HG02763 (cell line): ENCODE measurements at regions not wholly inside any gene's neighbourhood (a gene's known extent, or its start where the extent isn't known, plus 50 kb on each side); places are given as distances from the start of the nearest gene placed in this dataset.

Source experiments
- ATAC-seq: cut with Tn5 transposase; IDR thresholded peaks from one replicate; pipeline ENCODE4 v1.9.1; 2021; ENCODE audit warnings: mild to moderate bottlenecking, moderate library complexity; ENCODE audit not compliant: unreplicated experiment

DNA sequence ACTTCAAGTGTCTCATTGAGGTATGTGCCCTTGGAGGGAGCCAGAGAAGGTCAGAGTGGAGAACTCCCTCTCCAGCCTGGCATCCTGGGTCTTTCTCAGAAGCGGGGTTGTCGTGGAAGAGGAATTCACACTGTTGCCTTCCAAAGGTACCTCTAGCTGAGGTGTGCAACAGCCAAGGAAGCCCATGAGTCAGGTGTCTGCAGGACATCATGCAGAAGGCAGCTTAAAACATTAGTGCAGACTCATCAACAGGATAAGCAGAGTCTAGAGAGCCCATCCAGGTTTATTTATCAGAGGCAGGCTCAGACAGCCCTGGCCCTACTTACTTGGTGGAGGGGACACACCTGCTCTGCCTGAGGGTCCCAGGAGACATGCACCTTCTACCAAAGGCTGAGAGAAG is 95.6 kb upstream of the TPM1 start:
- no peak for ATAC-seq

DNA sequence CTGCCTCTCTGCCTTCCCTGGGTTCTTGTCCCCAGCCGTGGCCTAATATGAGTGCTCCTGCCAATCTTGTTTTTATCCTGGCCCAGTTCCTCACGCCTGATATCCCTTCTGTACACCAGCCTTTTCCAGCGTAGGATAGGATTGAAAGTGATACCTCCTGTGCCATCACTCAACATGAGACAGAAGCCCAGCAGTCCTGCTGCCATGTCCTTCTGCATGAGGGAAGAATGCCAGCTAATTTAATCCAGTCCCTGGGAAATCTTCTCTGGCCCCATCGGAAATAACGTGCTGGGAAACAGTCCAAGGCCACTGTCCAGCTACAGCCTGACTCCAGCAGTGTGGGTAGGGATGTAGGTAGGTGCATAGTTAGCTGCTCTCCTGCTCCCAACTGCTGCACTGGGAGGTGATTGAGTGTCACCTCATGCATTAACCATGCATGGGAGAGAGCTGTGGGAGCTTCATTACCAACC is 92.0 kb upstream of the TPM1 start:
- no peak for ATAC-seq

DNA sequence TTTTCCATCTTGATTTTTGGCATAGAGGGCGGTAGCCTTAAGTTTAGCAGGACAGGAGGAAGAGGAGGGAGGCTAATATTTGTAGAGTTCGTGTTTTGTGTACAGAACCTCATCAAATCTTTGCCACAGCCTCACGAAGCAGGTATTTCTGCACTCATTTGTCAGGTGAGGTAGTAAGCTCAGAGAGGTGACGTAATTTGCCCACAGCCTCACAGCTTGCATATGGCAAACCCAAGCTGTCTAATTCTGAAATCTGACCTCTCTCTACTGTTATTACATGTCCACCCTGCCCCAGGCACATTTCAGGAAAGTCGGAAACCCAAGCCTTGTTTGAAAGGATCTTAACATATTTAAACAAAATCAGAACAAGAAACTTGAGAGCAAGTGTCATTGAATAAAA is 91.1 kb upstream of the TPM1 start:
- ATAC-seq, result no peak

DNA sequence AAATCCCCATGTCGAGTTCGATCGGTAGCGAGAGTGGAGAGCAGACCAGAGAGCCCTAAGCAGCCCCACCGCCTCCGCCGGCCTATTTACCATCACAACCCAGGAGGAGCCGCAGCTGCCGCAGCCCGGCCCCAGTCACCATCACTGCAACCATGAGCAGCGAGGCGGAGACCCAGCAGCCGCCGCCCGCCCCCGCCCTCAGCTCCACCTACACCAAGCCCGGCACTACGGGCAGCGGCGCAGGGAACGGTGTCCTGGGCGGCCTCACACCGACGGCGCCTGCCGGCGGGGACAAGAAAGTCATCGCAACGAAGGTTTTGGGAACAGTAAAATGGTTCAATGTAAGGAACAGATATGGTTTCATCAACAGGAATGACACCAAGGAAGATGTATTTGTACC is 89.5 kb upstream of the TPM1 start:
- ATAC-seq, result no peak

DNA sequence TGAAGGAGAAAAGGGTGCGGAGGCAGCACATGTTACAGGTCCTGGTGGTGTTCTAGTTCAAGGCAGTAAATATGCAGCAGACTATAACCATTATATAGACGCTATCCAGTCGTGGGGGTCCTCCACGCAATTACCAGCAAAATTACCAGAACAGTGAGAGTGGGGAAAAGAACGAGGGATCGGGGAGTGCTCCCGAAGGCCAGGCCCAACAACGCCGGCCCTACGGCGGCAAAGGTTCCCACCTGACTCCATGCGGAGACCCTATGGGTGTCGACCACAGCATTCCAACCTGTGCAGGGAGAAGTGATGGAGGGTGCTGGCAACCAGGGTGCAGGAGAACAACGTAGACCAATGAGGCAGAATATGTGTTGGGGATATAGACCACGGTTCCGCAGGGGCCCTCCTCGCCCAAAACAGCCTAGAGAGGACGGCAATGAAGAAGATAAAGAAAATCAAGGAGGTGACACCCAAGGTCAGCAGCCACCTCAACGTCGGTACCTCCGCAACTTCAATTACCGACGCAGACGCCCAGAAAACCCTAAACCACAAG is 89.0 kb upstream of the TPM1 start:
- no peak for ATAC-seq

DNA sequence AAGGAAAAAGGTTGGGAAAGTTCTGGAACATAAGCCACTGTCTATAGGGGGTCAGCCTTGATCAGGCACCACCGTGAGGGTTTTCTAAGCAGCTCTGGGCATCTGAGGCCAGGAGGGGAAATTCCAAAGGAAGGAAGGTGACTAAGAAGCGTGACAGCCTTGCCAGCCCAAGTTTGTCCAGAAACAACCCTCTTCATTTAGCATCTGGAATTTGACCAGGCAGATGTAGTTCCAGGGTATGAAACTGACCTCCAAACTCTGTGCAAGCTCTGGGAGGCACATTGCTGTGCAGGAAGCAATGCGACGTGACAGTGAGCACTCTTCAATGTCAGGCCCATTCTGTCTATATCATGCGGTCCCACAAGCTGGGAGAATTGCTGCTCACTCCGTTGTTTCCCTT is 85.4 kb upstream of the TPM1 start:
- no peak for ATAC-seq

DNA sequence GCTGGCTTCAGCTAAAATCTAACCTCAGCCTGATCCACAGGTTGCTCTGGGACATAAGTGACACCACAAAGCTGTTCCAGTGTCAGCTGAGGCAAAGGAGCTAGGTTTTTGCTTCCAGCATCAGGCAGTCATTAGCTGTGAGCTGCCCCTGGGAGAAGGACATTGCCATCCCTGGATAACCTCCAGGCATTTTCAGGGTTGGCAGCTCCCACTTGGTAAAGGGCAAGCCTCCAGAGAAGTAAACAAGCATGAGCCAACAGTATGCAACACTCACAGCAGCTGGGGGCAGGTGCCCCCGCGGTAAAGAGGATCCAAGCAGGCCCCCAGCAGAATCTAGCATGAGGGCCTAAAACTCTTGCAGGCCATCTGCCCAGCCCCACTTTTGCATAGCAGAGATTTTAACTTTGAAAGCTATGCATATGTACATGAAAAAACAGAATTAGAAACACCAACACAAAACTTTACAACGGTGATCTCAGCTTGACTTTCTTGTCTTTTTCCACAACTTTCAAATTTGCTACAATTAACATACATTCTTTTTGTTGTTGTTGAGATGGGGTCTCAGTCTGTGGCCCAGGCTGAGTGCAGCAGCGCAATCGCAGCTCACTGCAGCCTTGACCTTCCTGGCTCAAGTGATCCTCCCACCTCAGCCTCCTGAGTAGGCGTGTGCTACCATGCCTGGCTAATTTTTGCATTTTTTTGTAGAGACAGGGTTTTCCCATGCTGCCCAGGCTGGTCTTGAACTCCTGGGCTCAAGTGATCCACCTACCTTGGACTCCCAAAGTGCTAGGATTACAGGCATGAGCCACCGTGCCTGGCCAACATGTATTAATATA is 83.8 kb upstream of the TPM1 start:
- ATAC-seq, result no peak

DNA sequence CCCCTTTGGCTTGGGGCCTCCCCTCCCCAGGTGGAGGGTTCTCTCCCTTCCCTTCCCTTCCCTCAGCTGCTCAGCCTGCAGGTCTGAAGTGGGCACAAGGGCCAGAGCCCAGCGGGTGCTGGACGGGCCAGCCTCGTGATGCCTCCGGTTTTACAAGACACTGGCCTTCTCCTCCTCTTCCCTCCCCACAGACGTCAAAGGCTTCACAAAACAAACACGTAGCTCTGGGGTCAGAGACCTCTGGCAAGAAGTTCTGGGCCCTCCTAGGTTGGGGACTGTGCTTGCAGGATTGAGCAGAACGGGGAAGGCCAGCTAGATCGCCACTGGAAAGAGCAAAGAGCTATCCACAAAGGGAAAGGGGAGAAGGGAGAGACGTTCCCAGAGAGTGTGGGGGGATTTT is 81.4 kb upstream of the TPM1 start:
- no peak for ATAC-seq

DNA sequence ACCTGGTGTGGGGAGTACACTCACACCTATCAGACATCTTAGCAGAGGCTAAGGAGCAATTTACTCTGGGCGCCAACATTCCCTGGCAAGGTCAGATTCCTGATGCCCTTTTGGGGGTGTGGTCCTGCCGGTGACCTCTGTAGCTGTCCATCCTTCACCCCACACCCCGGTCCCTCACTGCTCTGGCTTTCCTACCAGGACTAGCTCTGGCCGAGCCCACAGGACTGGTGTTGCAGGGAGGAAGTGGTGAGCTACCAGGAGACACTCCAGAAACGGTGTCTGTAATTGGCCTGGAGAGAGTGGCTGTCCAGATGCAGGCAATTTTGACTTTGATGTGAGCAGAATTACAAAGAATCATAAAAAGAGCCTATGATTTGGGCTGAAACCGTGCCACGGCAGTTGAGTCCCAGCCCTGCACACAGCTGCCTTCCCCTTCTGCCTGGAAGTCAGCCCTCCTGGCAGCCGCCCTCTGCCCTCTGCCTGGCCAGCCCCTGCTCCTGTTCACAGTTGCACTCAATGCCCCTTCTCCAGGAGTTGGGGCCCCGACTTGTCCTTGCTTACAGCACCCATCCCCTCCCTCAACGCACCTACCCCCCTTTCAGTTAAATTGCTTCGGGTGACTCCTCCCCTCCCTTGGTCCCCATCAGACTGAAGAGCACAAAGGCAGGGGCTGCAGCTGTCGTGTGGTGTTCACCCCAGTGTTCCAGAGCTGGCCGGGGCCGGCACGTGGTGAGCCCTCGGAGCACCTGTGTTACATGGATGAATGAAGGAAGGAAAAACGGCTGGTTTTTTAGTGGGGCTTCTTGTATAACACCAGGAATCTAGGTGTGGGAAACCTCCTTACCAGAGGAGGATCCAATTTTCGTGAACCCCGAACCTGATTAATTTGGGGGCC is 80.2 kb upstream of the TPM1 start:
- ATAC-seq, result no peak

DNA sequence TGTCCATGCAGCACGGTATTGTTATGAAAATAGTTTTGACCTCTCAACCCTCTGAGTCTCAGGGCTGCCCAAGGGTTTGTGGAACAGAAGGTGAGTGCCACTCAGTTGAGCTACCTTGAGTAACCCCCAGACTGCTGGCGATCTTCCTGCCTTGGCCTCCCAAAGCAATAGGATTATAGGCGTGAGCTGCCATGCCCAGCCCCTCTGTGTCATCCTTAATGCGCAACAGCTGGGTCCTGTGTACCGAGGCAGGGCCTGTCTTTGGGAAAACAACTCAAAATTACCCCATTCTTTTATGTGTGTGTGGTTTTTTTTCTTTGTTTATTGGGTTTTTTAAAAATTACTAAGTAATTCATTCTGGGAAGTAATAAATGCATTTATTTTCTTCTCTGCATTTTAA is 78.3 kb upstream of the TPM1 start:
- no peak for ATAC-seq

DNA sequence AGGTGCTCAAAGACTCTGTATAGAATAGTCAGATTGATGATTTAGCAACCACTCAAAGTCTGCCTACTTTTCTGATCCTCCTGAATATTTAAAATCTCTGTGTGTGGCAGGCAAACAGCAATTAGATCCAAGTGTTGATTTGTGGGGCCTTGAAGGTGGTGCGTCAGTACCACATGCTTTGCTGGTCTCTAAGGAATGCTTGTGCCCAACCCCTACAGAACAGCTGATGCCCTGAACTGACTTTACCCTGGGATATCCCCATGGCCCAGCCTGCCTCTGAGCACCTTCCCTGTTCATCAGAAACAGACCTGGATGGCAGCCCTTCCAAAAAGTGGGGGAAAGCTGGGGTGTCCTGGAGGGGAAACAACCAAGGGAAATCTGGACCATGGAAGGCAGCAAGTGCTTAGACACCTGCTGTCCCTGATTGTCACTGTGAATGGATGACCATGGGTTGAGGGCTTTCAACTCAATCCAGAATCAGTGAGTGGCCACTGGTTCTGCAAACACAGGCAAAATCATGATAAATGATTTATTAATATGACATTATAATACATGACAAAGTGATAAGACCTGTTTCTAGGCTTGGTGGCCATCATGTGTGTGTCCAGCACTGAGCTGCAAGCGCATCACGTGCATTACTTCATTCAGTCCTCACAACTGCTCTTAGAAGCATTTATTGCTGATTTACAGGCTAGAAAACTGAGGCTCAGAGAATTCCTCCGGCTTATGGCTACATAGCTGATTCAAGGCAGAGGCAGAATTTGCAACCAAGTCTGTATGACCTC is 76.1 kb upstream of the TPM1 start:
- ATAC-seq, result no peak

DNA sequence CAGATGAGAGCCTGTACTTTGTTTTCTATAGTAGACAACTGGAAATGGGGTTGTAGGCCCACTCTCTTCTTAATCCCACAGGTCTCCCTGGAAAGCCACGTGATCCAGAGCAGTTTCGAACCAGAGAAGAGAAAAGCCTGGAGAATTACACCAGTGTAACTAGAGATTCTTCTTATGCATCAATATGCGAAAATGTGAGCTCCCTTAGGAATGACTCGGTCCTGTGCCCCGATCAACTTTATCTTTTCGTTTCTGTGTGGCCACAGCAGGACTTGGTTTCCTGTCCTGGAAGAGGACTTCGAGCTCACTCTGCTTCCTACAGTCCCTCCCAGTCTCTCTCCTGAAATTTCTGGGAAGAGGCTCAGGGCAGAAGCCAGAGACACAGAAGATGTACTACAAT is 73.8 kb upstream of the TPM1 start:
- no peak for ATAC-seq

DNA sequence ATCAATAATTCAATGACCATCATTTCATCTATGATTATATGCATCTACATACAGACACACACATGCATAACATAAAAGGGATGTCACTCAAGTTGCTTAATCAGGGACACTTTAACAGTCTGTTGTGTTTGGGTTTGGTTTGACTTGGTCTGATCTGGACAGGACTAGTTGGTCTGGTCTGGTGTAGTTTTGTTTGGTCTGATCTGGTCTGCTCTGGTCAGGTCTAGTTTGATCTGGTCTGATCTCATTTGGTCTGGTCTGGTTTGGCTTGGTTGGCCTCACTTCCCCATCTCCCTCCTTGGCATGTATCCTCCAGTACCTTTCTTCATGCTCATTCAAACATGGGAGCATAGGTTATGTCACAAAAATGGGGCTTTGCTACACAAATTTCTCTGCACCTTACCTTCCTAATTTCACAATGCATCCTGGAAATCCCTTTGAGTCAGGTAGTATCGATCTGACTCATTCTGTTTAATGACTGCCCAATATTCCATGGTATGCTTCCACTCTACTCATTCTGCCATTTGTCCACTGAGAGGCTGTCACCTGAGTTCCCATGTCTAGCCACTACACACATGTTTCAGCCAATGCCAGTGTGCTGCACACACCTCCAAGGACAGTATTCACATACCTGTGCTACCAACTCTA is 73.0 kb upstream of the TPM1 start:
- ATAC-seq, result no peak

DNA sequence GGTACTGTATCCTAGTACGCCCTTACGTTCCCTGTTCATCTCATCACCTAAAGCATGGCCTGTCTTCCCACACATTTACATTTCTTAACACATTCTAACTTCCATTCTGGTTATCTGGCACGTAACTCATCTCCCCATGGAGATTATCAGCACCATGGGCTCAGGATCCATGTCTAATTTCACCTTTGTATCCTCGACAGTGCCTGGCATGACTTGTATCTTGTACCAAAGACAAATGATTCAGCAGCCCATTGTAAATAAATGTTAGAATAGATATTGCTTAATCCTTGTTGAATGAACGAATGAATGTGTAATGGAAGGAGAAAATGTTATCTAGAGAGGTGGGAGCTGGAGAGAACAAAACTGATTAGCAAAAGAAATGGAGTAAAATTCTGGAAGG is 69.7 kb upstream of the TPM1 start:
- no peak for ATAC-seq

DNA sequence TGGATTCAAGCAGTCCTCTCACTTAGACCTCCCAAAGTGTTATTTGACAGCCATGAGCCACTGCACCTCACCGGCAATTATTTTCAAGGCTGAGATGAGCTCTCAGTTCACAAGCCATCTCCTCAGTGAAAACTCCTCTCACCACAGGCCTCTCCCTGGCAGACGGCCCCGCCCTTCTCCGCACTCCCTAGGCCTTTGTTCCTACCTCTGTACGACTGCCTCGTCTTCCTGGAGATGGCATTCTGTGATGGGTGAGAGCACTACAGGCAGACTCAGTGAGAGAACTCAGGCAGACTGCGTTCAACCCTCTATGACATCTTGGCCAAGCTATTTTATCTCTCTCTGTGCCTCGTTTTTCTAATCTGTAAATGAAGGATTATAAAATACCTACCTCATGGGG is 67.0 kb upstream of the TPM1 start:
- no peak for ATAC-seq

DNA sequence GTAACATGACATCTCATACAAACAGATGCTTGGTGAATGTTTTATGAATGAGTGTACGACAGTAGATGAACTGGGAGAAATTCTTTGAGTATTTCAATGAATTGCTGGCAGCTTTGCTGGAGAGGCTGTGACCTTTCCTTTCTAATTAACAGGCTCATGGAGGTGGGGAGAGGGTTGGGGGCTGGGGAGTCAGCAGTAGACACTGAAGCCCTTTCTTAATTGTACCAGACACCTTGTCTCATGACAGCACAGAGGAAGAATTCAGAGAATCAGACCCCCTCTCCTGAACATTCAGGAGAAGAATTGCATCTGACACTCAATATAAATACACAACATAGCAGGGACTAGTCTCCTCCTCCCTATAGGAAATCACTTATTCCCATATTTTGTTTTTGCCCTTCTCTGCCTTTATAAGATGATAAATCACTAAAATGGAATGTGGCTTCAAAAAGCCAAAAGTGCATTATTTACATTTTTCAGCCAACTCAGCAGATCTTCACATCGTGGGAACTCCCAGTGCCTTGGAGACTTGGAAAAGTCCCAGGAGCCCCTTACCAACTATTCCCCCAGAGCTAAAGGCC is 66.2 kb upstream of the TPM1 start:
- ATAC-seq, result no peak

DNA sequence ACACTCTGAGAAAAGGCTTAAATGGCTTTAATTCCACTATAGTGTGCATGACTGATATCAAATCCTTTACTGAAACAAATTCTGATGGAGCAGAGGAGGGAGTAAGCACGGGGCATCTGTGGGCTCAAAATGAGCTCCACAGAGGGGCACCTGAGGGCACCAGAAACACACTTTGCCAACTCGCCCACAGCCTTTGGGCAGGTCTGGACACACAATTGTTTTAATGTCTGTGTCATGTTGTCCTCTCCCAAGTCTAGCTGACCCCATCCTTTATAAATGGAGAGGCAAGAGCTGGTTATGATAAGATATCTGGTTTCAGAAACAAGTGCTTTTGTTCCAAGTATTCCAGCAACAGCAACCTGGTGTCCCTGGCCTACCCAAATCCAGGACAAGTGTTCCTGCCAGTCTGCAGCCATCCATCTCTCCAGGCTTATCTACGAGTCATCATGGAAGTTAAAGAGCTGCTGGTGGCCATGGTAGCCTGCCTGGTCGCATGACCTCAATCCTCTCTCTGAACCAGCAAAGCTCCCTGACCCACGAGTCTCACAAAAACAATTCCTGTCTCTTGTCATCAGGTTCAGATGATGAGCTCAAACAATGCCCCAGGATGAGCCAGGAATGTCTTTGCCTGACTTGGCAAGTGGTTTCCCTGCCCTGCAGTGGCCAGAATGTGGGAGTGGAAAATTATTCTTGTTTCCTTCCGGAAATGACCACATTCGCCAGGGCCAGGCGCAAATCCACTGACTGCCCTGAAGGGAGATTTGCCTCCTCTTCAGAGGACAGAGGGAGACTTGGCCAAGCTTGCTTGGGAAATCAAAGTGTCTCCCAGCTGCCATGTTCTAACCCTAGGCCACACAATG is 64.4 kb upstream of the TPM1 start:
- no peak for ATAC-seq

DNA sequence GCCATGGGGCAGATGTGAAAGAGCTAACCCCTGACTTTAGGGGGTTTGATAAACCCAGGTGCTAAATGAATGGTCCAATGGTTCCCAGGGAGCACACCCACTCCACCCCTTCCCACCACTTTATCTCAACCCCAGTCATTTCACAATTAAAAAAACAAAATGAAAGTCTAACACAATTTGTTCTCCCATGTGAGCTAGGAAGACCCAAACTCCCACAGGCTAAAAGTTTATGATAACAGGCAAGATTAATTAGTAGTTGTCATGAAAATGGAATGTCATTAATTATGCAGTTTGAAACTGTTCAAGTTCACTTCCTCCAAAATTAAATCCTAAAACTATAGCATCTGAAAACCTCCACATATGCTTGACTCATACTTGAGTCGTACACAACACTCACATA is 63.3 kb upstream of the TPM1 start:
- ATAC-seq, result no peak

DNA sequence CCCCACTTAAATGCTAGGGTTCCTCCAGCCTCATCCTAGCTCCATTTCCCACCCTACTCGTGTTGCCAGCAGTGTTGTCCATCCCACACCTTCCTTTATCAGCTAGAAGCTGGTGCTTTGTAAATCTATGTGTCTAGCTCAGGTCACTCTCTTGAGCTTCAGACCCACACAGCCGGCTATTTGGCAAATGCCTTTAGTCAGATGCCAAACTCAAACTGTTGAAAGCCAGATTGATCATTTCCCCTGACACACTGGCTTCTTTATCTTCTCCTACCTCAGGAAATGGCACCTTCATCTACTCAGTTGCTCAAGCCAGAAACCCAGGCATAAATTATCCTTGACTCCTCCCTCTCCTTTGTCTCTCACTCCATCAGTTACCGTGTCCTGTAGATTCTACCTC is 61.5 kb upstream of the TPM1 start:
- no peak for ATAC-seq
